Uterus (tissue), 2 donors: ENCODE measurements at regions not wholly inside any gene's neighbourhood (a gene's known extent, or its start where the extent isn't known, plus 50 kb on each side); places are given as distances from the start of the nearest gene placed in this dataset.

Experiments used
- POLR2A ChIP-seq, 2 donors: fragments of 450-650 bp; IDR thresholded peaks; one replicate each; pipeline ENCODE4 v1.6.1; 2016; ENCODE audit warnings: antibody characterized with exemption in 2 of 2, mild to moderate bottlenecking in 1 of 2, moderate library complexity in 1 of 2
- TF ChIP-seq, protein P1 (sequence below), 4 experiments: fragments of 200-600 bp in 2 of 4; fragments of 450-650 bp in 2 of 4; sonication (generic) in 2 of 4; IDR thresholded peaks; one replicate each; pipeline ENCODE4 v1.5.1; 2016 to 2019; ENCODE audit warnings: antibody characterized with exemption in 4 of 4, mild to moderate bottlenecking in 2 of 4, moderate library complexity in 1 of 4

GRCh38 chr10:78507510-78508160 is 474.0 kb downstream of the RPS24 start:
- no peak for TF ChIP-seq POLR2A (IDR thresholded peaks at IDR 0.05)
- TF ChIP-seq, protein P1, sequence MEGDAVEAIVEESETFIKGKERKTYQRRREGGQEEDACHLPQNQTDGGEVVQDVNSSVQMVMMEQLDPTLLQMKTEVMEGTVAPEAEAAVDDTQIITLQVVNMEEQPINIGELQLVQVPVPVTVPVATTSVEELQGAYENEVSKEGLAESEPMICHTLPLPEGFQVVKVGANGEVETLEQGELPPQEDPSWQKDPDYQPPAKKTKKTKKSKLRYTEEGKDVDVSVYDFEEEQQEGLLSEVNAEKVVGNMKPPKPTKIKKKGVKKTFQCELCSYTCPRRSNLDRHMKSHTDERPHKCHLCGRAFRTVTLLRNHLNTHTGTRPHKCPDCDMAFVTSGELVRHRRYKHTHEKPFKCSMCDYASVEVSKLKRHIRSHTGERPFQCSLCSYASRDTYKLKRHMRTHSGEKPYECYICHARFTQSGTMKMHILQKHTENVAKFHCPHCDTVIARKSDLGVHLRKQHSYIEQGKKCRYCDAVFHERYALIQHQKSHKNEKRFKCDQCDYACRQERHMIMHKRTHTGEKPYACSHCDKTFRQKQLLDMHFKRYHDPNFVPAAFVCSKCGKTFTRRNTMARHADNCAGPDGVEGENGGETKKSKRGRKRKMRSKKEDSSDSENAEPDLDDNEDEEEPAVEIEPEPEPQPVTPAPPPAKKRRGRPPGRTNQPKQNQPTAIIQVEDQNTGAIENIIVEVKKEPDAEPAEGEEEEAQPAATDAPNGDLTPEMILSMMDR (IDR thresholded peaks at IDR 0.05): no peak
